Type B pancreatic cell (in vitro differentiated cells): ENCODE measurements at regions not wholly inside any gene's neighbourhood (a gene's known extent, or its start where the extent isn't known, plus 50 kb on each side); places are given as distances from the start of the nearest gene placed in this dataset.

Experiments used
- DNase-seq: peaks from one replicate; pipeline ENCODE4 v3.0.0; 2021; ENCODE audit warnings: mixed read lengths; ENCODE audit not compliant: unreplicated experiment; ENCODE audit errors: extremely low spot score
- H3K27ac Mint-ChIP-seq: 2 replicates; pipeline ENCODE4 v1.8.0; 2021; ENCODE audit warnings: mild to moderate bottlenecking, mixed read lengths
- H3K27me3 Mint-ChIP-seq: 2 replicates; pipeline ENCODE4 v1.8.0; 2021; ENCODE audit warnings: mixed read lengths
- H3K36me3 Mint-ChIP-seq: 2 replicates; pipeline ENCODE4 v1.8.0; 2021; ENCODE audit warnings: mixed read lengths
- H3K4me1 Mint-ChIP-seq: one replicate; pipeline ENCODE4 v1.8.0; 2021; ENCODE audit warnings: mixed read lengths; ENCODE audit not compliant: unreplicated experiment
- H3K4me3 Mint-ChIP-seq: 2 replicates; pipeline ENCODE4 v1.8.0; 2021; ENCODE audit warnings: mild to moderate bottlenecking, mixed read lengths
- H3K9me3 Mint-ChIP-seq: 2 replicates; pipeline ENCODE4 v1.8.0; 2021; ENCODE audit warnings: mixed read lengths
- CTCF ChIP-seq: fragments of 200-600 bp; sonication (generic); conservative IDR thresholded peaks from 2 replicates; pipeline ENCODE4 v1.5.0; 2021; ENCODE audit warnings: antibody characterized with exemption, mild to moderate bottlenecking

GRCh38 chrX:121894756-121895155 lies 847.3 kb downstream of the GLUD2 start:
- Mint-ChIP-seq H3K27me3 (no peaks in the 10 kb centered on the region), H3K36me3 (no peaks in the 10 kb centered on the region), H3K9me3 (no peaks in the 10 kb centered on the region), H3K27ac (no peak overlapping the region), H3K4me3 (no peak overlapping the region), H3K4me1 (no peaks in the 10 kb centered on the region)
- no peak for DNase-seq
- no peak for TF ChIP-seq CTCF

- Mint-ChIP-seq H3K4me3 (no peak overlapping the region), H3K27me3 (no peaks in the 10 kb centered on the region), H3K9me3 (no peaks in the 10 kb centered on the region), H3K27ac (no peak overlapping the region), H3K36me3 (no peaks in the 10 kb centered on the region), H3K4me1 (no peaks in the 10 kb centered on the region)
- no peak for DNase-seq
- TF ChIP-seq CTCF = no peak
Measured at GRCh38 chrX:121902463-121902862, 855.1 kb downstream of the GLUD2 start.

GRCh38 chrX:121903961-121904360 lies 856.6 kb downstream of the GLUD2 start:
- H3K27me3 Mint-ChIP-seq = no peaks in the 10 kb centered on the region
- TF ChIP-seq CTCF = no peak
- H3K4me1 Mint-ChIP-seq = no peaks in the 10 kb centered on the region
- H3K4me3 Mint-ChIP-seq = no peak overlapping the region
- H3K36me3 Mint-ChIP-seq = no peaks in the 10 kb centered on the region
- DNase-seq = no peak
- H3K9me3 Mint-ChIP-seq = no peaks in the 10 kb centered on the region
- no peak overlapping the region for H3K27ac Mint-ChIP-seq

GRCh38 chrX:121921258-121921657 lies 873.8 kb downstream of the GLUD2 start:
- Mint-ChIP-seq H3K27me3 (no peaks in the 10 kb centered on the region), H3K4me1 (no peaks in the 10 kb centered on the region), H3K4me3 (no peak overlapping the region), H3K36me3 (no peaks in the 10 kb centered on the region), H3K9me3 (peaks cover 6% of the 10 kb centered on the region), H3K27ac (no peak overlapping the region)
- DNase-seq = no peak
- no peak for TF ChIP-seq CTCF

- H3K27me3 Mint-ChIP-seq = no peaks in the 10 kb centered on the region
- no peak overlapping the region for H3K27ac Mint-ChIP-seq
- H3K4me3 Mint-ChIP-seq = no peak overlapping the region
- no peak for TF ChIP-seq CTCF
- no peaks in the 10 kb centered on the region for H3K4me1 Mint-ChIP-seq
- no peaks in the 10 kb centered on the region for H3K36me3 Mint-ChIP-seq
- H3K9me3 Mint-ChIP-seq = peaks cover 5% of the 10 kb centered on the region
- no peak for DNase-seq
Measured at GRCh38 chrX:121931567-121931966, 884.2 kb downstream of the GLUD2 start.

- Mint-ChIP-seq H3K27me3 (no peaks in the 10 kb centered on the region), H3K36me3 (no peaks in the 10 kb centered on the region), H3K9me3 (peaks cover 5% of the 10 kb centered on the region), H3K27ac (no peak overlapping the region), H3K4me3 (no peak overlapping the region), H3K4me1 (no peaks in the 10 kb centered on the region)
- TF ChIP-seq CTCF = no peak
- DNase-seq = no peak
Measured at GRCh38 chrX:121932688-121933087, 885.3 kb downstream of the GLUD2 start.
